ENCODE measurements at regions not wholly inside any gene's neighbourhood (a gene's known extent, or its start where the extent isn't known, plus 50 kb on each side); places are given as distances from the start of the nearest gene placed in this dataset.
A peak's percentile ranks its signal among the peaks of the same experiment; 100 is the strongest.

DNA sequence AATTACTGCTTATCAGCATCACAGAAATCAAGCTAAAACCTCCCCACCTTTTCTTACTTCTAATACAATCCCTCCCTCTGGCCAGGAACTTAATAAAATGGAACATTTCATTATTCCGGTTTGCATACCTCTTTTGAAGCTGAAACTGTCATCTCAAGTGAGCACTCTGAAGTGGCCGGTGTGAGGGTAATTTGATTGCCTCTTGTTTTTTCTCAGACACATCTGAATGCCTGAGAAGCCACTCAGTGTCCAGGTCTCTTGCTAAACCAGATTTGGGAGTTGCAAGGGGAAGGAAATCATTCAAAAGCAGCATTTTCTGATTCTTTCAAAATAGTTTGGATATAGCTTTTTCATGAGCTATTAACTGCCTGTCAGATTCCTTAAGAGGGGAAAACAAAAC lies 190.3 kb downstream of the C1D start:
- peak; percentile 8 for FAIRE-seq
- CTCF ChIA-PET = interaction anchor here (0.9 to 4.5 kb wide), 8 partner anchors 8 to 158 kb away, joined by 3 to 42 read pairs (median 6); no protein-coding TSS in a partner anchor

More for the DNA sequence above, 190.3 kb downstream of the C1D start:
- POLR2A ChIA-PET = interaction anchor here (1.1 to 1.9 kb wide), 3 partner anchors 11 to 125 kb away, joined by 3 to 10 read pairs (median 4); no protein-coding TSS in a partner anchor
- Histone ChIP-seq H3K4me1 (ENCODE audit: control insufficient read depth, extremely low read depth, insufficient read depth, low read length) (peaks cover 35% of the 10 kb centered on the region), H3K27ac (ENCODE audit: insufficient read depth, low read depth, low read length) (peak overlapping the region; percentile 100), H3K27me3 (ENCODE audit: control insufficient read depth in 2 of 2, insufficient read depth in 2 of 2, low read length in 2 of 2) (no peaks in the 10 kb centered on the region), H3K9me3 (replicated peaks; ENCODE audit: control insufficient read depth, insufficient read depth, low read length) (no peaks in the 10 kb centered on the region), H3K9ac (replicated peaks; ENCODE audit: extremely low read depth, insufficient read depth, low read length) (peak overlapping the region; percentile 70), H4K20me1 (replicated peaks; ENCODE audit: control insufficient read depth, extremely low read depth, insufficient read depth, low read length) (no peaks in the 10 kb centered on the region), H3K9me1 (replicated peaks; ENCODE audit: control insufficient read depth, extremely low read depth, insufficient read depth, low read length) (no peaks in the 10 kb centered on the region), H2AFZ (ENCODE audit: low read depth, low read length) (peak overlapping the region; percentile 83), H3K36me3 (ENCODE audit: control insufficient read depth in 2 of 2, extremely low read depth in 1 of 2, insufficient read depth in 2 of 2, low read length in 2 of 2) (no peaks in the 10 kb centered on the region), H3K4me3 (replicated peaks in 1 of 3; ENCODE audit: insufficient read depth in 1 of 3, low read depth in 1 of 3, low read length in 3 of 3) (peak overlapping the region in 1 of 3 experiments; percentile 13), H3K4me2 (ENCODE audit: insufficient read depth, low read length) (peak overlapping the region; percentile 79), H3K79me2 (ENCODE audit: control insufficient read depth, insufficient read depth, low read length) (no peaks in the 10 kb centered on the region)
- no peak for DNase-seq (ENCODE audit: low read depth, low spot score)
- BruUV-seq (replicated peaks) = TSS peak; percentile 98
- TF ChIP-seq GATA2 (IDR thresholded peaks at IDR 0.05; ENCODE audit: insufficient read depth, insufficient read length, low read depth, low read length) (no peak), POLR2AphosphoS5 (IDR thresholded peaks at IDR 0.05; ENCODE audit: insufficient read depth, low read depth, low read length) (no peak), POLR2A (IDR thresholded peaks at IDR 0.05; ENCODE audit: low read depth, low read length) (no peak), EZH2 (IDR thresholded peaks at IDR 0.05; ENCODE audit: borderline replicate concordance, low read depth, low read length, severe bottlenecking) (no peak), MAX (IDR thresholded peaks at IDR 0.05; ENCODE audit: insufficient read depth, insufficient read length) (no peak), MYC (IDR thresholded peaks at IDR 0.05; ENCODE audit: low read depth, low read length) (no peak), JUN (IDR thresholded peaks at IDR 0.05; ENCODE audit: borderline replicate concordance, insufficient read depth, insufficient read length, low read depth) (no peak), CTCF (IDR thresholded peaks at IDR 0.05; ENCODE audit: extremely low read depth in 1 of 2, insufficient read depth in 1 of 2, low read depth in 1 of 2, low read length in 2 of 2) (no peak), FOS (IDR thresholded peaks at IDR 0.05; ENCODE audit: borderline replicate concordance, insufficient read depth, low read length) (no peak)
- intact Hi-C loops (cut with micrococcal nuclease) (loop anchor here (1.0 to 10.0 kb wide), 6 partner anchors 26 to 1438 kb away; partner anchors contain the start of gene MEIS1), dilution Hi-C loops (cut with MboI; ENCODE audit: extremely low pct_ligation_motif_present, low sequenced_read_pairs) (no loop called here)
